ENCODE measurements at regions not wholly inside any gene's neighbourhood (a gene's known extent, or its start where the extent isn't known, plus 50 kb on each side); places are given as distances from the start of the nearest gene placed in this dataset.
"Not testable (repeated sequence)": the region's sequence is repeated elsewhere in the genome, so short reads cannot be mapped to it uniquely, and the experiment has no call there.

GRCh38 chr6:82118150-82118562 is 129.4 kb downstream of the IBTK start:
- H3K36me3 Mint-ChIP-seq, result no peaks in the 10 kb centered on the region
- no peak for DNase-seq
- H3K27ac Mint-ChIP-seq, result no peak overlapping the region
- no peaks in the 10 kb centered on the region for H3K4me1 Mint-ChIP-seq
- peaks cover 0 to 5% (median 3%) of the 10 kb centered on the region in 3 donors for H3K27me3 Mint-ChIP-seq (ENCODE audit: low read depth in 3 of 3)
- H3K4me3 Mint-ChIP-seq, result no peak overlapping the region
- H3K9me3 Mint-ChIP-seq, result peaks cover 0 to 9% (median 5%) of the 10 kb centered on the region in 6 donors

- no peak overlapping the region for H3K27ac Mint-ChIP-seq
- H3K36me3 Mint-ChIP-seq, result no peaks in the 10 kb centered on the region
- H3K27me3 Mint-ChIP-seq (ENCODE audit: low read depth in 3 of 3), result peaks cover 0 to 5% (median 5%) of the 10 kb centered on the region in 3 donors
- H3K4me1 Mint-ChIP-seq, result no peaks in the 10 kb centered on the region
- no peak for DNase-seq
- H3K9me3 Mint-ChIP-seq, result peaks cover 0 to 11% (median 1%) of the 10 kb centered on the region in 6 donors
- H3K4me3 Mint-ChIP-seq, result no peak overlapping the region
Observed at GRCh38 chr6:82114748-82115147, 132.8 kb downstream of the IBTK start.

- Mint-ChIP-seq H3K9me3 (peaks cover 0 to 9% (median 4%) of the 10 kb centered on the region in 6 donors), H3K36me3 (no peaks in the 10 kb centered on the region), H3K27me3 (ENCODE audit: low read depth in 3 of 3) (peaks cover 0 to 3% (median 3%) of the 10 kb centered on the region in 3 donors), H3K4me3 (no peak overlapping the region), H3K27ac (no peak overlapping the region), H3K4me1 (no peaks in the 10 kb centered on the region)
- DNase-seq, result no peak
Observed at GRCh38 chr6:82113231-82113630, 134.3 kb downstream of the IBTK start.

GRCh38 chr6:82111818-82112217 is 135.7 kb downstream of the IBTK start:
- no peaks in the 10 kb centered on the region for H3K36me3 Mint-ChIP-seq
- no peaks in the 10 kb centered on the region for H3K4me1 Mint-ChIP-seq
- no peak overlapping the region for H3K4me3 Mint-ChIP-seq
- H3K9me3 Mint-ChIP-seq, result peaks cover 0 to 15% (median 4%) of the 10 kb centered on the region in 6 donors
- no peak for DNase-seq
- no peak overlapping the region for H3K27ac Mint-ChIP-seq
- H3K27me3 Mint-ChIP-seq (ENCODE audit: low read depth in 3 of 3), result peaks cover 0 to 3% (median 3%) of the 10 kb centered on the region in 3 donors

- no peak for DNase-seq
- peaks cover 0 to 15% (median 4%) of the 10 kb centered on the region in 6 donors for H3K9me3 Mint-ChIP-seq
- peaks cover 0 to 3% (median 3%) of the 10 kb centered on the region in 3 donors for H3K27me3 Mint-ChIP-seq (ENCODE audit: low read depth in 3 of 3)
- no peak overlapping the region for H3K4me3 Mint-ChIP-seq
- H3K27ac Mint-ChIP-seq, result no peak overlapping the region
- H3K36me3 Mint-ChIP-seq, result no peaks in the 10 kb centered on the region
- H3K4me1 Mint-ChIP-seq, result no peaks in the 10 kb centered on the region
Observed at GRCh38 chr6:82111114-82111513, 136.4 kb downstream of the IBTK start.

GRCh38 chr6:82103171-82103570 is 144.4 kb downstream of the IBTK start:
- not testable (repeated sequence) for H3K4me1 Mint-ChIP-seq; H3K4me3 Mint-ChIP-seq; DNase-seq; H3K36me3 Mint-ChIP-seq; H3K27me3 Mint-ChIP-seq (ENCODE audit: low read depth in 3 of 3); H3K27ac Mint-ChIP-seq
- peaks cover 0 to 20% (median 7%) of the 10 kb centered on the region in 6 donors for H3K9me3 Mint-ChIP-seq

GRCh38 chr6:82101374-82102114 is 146.0 kb downstream of the IBTK start:
- H3K27me3 Mint-ChIP-seq (ENCODE audit: low read depth in 3 of 3); H3K36me3 Mint-ChIP-seq; H3K4me3 Mint-ChIP-seq; H3K4me1 Mint-ChIP-seq; H3K27ac Mint-ChIP-seq; DNase-seq: not testable (repeated sequence)
- peaks cover 0 to 16% (median 5%) of the 10 kb centered on the region in 6 donors for H3K9me3 Mint-ChIP-seq

- H3K36me3 Mint-ChIP-seq; H3K27me3 Mint-ChIP-seq (ENCODE audit: low read depth in 3 of 3); DNase-seq; H3K4me3 Mint-ChIP-seq; H3K4me1 Mint-ChIP-seq; H3K27ac Mint-ChIP-seq: not testable (repeated sequence)
- H3K9me3 Mint-ChIP-seq, result peaks cover 0 to 19% (median 7%) of the 10 kb centered on the region in 6 donors
Observed at GRCh38 chr6:82100763-82101162, 146.8 kb downstream of the IBTK start.

GRCh38 chr6:82097676-82098075 is 149.9 kb downstream of the IBTK start:
- H3K4me3 Mint-ChIP-seq, result no peak overlapping the region
- H3K27me3 Mint-ChIP-seq (ENCODE audit: low read depth in 3 of 3), result no peaks in the 10 kb centered on the region
- H3K36me3 Mint-ChIP-seq, result no peaks in the 10 kb centered on the region
- H3K27ac Mint-ChIP-seq, result no peak overlapping the region
- H3K9me3 Mint-ChIP-seq, result peaks cover 2 to 21% (median 8%) of the 10 kb centered on the region in 6 donors
- DNase-seq, result no peak
- no peaks in the 10 kb centered on the region for H3K4me1 Mint-ChIP-seq

GRCh38 chr6:82095091-82095490 is 152.5 kb downstream of the IBTK start:
- H3K4me3 Mint-ChIP-seq, result no peak overlapping the region
- no peak for DNase-seq
- H3K27me3 Mint-ChIP-seq (ENCODE audit: low read depth in 3 of 3), result no peaks in the 10 kb centered on the region
- no peaks in the 10 kb centered on the region for H3K36me3 Mint-ChIP-seq
- peaks cover 2 to 16% (median 4%) of the 10 kb centered on the region in 6 donors for H3K9me3 Mint-ChIP-seq
- no peaks in the 10 kb centered on the region for H3K4me1 Mint-ChIP-seq
- H3K27ac Mint-ChIP-seq, result no peak overlapping the region

- no peak for DNase-seq
- no peaks in the 10 kb centered on the region for H3K27me3 Mint-ChIP-seq (ENCODE audit: low read depth in 3 of 3)
Observed at GRCh38 chr6:82094166-82094806, 153.3 kb downstream of the IBTK start.

GRCh38 chr6:82088978-82089771 is 158.4 kb downstream of the IBTK start:
- Mint-ChIP-seq H3K27me3 (ENCODE audit: low read depth in 3 of 3) (no peaks in the 10 kb centered on the region), H3K36me3 (no peaks in the 10 kb centered on the region), H3K27ac (no peak overlapping the region), H3K4me3 (no peak overlapping the region), H3K9me3 (peaks cover 0 to 2% (median 0%) of the 10 kb centered on the region in 6 donors), H3K4me1 (no peaks in the 10 kb centered on the region)
- no peak for DNase-seq

More at GRCh38 chr6:82094166-82094806, 153.3 kb downstream of the IBTK start:
- Mint-ChIP-seq H3K9me3 (peaks cover 0 to 16% (median 4%) of the 10 kb centered on the region in 6 donors), H3K4me3 (no peak overlapping the region), H3K4me1 (no peaks in the 10 kb centered on the region), H3K36me3 (no peaks in the 10 kb centered on the region), H3K27ac (no peak overlapping the region)

- Mint-ChIP-seq H3K27me3 (ENCODE audit: low read depth in 3 of 3) (no peaks in the 10 kb centered on the region), H3K9me3 (peaks cover 0 to 2% (median 0%) of the 10 kb centered on the region in 6 donors), H3K36me3 (no peaks in the 10 kb centered on the region), H3K4me1 (no peaks in the 10 kb centered on the region), H3K4me3 (no peak overlapping the region), H3K27ac (no peak overlapping the region)
- DNase-seq, result no peak
Observed at GRCh38 chr6:82086944-82087343, 160.6 kb downstream of the IBTK start.

- Mint-ChIP-seq H3K27ac (peak overlapping the region in 1 of 6 donors; percentile 3), H3K9me3 (peaks cover 0 to 2% (median 0%) of the 10 kb centered on the region in 6 donors)
Observed at GRCh38 chr6:82085701-82086100, 161.8 kb downstream of the IBTK start.

More at GRCh38 chr6:82085701-82086100, 161.8 kb downstream of the IBTK start:
- Mint-ChIP-seq H3K27me3 (ENCODE audit: low read depth in 3 of 3) (no peaks in the 10 kb centered on the region), H3K4me3 (no peak overlapping the region), H3K4me1 (no peaks in the 10 kb centered on the region), H3K36me3 (no peaks in the 10 kb centered on the region)
- DNase-seq, result no peak

All from immature natural killer cell (primary cell).